ENCODE measurements at regions not wholly inside any gene's neighbourhood (a gene's known extent, or its start where the extent isn't known, plus 50 kb on each side); places are given as distances from the start of the nearest gene placed in this dataset.

DNA sequence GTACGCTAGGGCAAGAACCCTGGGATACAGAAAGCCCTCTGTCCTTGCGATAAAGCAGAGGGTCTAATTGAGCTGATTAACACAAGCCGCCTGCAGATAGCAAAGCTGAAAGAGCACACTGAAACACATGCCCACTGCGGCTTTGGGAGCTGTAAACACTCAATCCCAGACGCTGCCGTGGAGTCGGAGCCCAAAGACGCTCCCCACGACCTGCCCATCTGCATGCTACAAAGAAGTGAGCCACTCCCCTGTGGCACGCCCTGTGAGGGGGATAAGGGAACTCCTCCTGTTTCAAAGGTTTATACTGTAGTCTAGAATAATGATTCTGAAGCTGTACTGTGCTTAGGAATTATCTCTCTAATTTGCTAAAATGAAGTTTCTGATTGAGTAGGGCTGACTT is 985.6 kb upstream of the GHITM start:
- FAIRE-seq (no peak), DNase-seq (ENCODE audit: extremely low spot score, insufficient read length, low read depth) (no peak)

DNA sequence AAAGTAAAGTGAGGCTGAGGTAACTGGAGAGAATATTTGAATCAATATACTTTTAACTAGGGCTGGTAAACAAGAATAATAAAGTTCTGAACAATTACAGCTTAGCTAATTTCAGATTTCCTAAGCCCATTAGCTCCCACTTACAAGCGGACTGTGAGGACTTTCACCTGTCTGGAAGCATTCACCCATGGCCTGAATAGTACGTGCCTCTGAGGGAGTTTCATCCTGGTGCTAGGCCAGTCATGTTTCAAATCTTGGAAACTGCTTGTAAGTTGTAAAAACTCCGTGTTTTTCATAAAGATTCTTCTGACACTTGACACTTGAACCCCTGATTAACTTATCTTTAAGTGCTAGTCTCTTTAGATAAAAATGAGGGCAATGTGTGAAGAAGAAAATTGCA is 975.2 kb upstream of the GHITM start:
- DNase-seq (ENCODE audit: extremely low spot score, insufficient read length, low read depth) (no peak), FAIRE-seq (no peak)

DNA sequence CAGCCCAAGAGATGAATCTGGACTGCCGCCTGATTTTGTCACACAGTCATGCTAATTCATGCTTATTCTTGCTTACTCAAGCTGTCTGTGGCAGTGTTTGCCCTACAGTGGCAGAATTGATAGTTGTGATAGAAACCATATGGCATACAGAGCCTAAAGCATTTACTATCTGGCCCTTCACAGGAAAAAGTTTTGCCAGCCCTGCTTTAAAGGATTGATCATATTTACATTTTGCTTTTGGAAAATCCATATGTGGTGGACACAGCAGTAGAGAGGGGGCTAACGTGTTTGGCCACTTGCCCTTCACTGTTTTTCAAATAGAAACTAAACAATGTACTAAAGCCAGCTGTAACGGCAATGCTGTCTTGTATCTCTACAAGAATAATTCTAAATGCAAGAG is 974.0 kb upstream of the GHITM start:
- FAIRE-seq (no peak), DNase-seq (ENCODE audit: extremely low spot score, insufficient read length, low read depth) (no peak)

DNA sequence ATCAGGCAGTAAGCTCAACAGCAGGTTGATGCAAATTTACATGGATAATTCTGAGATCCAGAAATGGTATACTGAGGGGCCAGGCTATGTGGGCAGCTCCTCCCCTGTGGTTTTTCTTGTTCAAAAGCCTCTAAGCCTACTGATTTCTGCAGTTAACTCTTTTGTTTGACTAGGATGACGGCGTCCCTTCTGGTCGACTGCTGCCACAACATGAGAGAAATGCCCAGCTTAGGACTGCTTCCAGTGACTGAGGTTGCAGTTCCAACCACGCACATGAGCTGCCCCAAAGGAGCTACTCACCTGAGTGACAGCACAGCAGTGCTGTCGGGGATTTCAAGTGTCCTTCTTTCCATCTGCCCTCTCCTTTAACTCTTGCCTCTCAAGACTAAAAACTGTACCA is 973.0 kb upstream of the GHITM start:
- no peak for DNase-seq (ENCODE audit: extremely low spot score, insufficient read length, low read depth)
- FAIRE-seq, result no peak

DNA sequence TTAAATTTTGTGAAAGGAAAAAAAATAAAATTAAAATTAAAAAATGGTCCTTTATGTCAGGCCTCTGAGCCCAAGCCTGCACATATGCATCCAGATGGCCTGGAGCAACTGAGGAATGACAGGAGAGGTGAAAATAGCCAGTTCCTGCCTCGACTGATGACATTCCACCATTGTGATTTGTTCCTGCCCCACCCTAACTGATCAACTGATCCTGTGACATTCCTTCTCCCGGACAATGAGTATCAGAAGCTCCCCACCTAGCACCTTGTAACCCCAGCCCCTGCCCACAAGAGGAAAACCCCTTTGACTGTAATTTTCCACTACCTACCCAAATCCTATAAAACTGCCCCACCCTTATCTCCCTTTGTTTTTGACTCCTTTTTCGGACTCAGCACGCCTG is 972.2 kb upstream of the GHITM start:
- DNase-seq (ENCODE audit: extremely low spot score, insufficient read length, low read depth) (no peak), FAIRE-seq (no peak)

DNA sequence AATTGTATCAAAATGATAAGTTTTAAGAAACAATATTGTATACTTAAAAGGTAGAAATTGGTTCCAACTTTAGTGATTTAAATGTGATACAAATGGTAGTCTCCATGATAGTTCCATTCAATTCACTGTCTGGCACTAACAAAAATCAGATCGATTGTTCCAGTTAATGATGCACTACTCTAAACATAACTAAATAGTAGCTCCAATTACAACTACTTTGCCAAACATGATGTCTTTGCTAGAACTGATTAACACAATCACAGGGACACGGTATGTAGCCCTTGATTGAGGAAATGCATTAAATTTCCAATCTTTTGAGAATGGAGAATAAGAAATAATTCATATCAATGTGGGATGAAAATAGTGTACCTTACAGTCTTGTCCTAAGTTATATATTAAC is 962.4 kb upstream of the GHITM start:
- no peak for FAIRE-seq

DNA sequence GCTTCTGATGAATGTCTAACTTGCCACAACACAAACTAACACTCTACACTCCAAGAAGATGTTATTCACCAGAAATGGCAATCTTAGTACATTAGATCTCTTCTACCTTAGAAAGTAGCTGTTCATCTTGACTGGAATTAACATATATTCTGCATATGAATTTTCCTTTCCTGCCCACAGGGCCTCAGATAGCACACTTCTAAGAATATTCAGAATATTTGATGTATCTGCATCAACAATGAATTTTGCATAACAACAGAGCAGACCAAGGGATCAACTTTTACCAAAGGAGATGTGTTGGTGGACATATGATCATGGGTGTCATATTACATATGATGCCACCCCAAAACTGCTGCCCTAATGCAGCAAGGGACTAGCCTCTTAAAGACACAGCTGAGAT is 960.8 kb upstream of the GHITM start:
- FAIRE-seq (no peak), DNase-seq (ENCODE audit: extremely low spot score, insufficient read length, low read depth) (no peak)

More for the DNA sequence above, 962.4 kb upstream of the GHITM start:
- no peak for DNase-seq (ENCODE audit: extremely low spot score, insufficient read length, low read depth)

DNA sequence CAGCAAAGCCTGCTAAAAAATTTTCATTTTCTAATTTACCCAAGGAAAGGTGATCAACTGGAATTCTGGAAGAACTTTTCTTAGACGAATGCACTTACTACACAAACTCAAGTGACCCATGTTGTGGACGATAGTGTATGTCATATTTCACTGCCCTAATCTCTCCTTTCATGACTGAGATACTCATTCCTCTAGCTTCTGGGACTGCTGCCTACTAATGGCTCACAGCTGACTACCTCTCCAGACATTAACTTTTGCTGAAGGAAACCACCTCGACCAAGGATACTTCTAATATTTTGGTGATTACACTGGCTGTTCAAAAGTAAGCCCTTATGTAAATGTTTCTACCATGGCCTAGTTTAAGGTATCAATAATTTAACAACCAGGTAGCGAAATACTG is 959.9 kb upstream of the GHITM start:
- no peak for FAIRE-seq

DNA sequence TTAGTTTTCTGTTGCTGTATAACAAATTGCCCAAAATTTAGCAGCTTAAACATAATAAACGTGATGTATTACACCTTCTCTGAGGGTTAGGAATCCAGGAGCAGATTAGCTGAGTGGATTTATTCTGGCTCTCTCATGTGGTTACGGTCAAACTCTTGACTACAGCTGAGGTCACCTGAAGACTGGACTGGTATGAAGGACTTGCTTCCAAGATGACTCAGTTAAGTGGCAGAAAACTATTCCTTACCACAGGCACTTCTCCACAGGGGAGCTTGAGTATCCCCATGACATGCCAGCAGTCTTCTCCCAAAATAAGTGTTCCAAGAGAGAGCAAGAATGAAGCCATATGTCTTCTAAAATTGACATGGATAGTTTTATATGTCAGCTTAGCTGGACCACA is 957.2 kb upstream of the GHITM start:
- DNase-seq (ENCODE audit: extremely low spot score, insufficient read length, low read depth) (no peak), FAIRE-seq (no peak)

More for the DNA sequence above, 959.9 kb upstream of the GHITM start:
- no peak for DNase-seq (ENCODE audit: extremely low spot score, insufficient read length, low read depth)

DNA sequence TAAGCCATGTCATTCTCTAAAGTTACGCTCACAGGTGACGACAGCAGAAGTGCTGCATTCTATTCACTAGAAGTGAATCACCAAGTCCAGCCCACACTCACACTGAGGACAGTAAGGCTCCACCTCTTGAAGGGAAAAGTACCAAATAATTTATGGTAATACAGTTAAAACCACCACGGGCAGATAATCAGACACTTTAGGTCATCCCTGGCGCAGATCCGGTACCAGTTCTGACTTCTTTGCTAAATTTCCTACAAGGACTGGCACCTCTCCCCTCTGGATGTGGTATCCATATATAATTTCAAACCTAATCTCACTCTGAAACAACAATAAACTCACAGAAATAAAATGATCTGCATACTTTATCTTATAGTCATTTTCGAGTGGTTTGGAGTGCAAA is 954.7 kb upstream of the GHITM start:
- no peak for DNase-seq (ENCODE audit: extremely low spot score, insufficient read length, low read depth)
- no peak for FAIRE-seq

DNA sequence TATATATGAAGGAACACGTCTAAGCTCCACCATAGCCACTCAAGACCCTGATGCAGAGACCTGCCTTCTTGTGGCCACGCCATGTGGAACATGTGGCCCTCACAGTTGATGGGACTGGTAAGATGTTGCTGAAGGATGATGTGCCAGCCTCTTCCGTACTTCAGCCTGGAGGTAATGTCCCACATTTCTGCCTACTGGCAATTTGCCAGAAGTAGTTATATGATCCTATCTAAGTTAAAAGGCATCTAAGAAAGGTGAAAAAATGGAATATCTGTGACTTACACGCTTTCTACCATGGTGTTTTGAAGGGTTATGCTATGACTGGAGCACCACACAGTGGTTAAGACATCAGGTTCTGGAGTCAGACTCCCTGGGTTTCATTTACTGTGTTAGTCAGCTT is 948.7 kb upstream of the GHITM start:
- FAIRE-seq (no peak), DNase-seq (ENCODE audit: extremely low spot score, insufficient read length, low read depth) (no peak)

DNA sequence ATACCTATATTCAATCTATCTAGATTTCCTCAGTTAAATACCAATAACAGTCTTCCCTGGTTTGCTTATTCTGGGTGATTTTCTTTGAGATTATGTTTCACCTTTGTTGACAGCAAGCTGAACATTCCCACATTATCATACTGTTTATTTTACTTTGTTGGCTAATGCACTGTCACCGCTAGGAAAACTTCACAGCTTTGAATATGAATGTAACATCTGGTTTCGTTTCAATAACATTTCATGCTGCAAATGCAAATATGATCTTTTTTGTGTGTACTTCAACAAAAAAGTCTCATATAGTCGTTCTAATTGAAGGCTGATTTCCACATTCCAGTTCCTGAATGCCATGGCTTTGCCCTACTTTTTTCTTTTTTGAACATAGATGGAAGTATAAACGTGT is 946.3 kb upstream of the GHITM start:
- DNase-seq (ENCODE audit: extremely low spot score, insufficient read length, low read depth) (no peak), FAIRE-seq (no peak)

DNA sequence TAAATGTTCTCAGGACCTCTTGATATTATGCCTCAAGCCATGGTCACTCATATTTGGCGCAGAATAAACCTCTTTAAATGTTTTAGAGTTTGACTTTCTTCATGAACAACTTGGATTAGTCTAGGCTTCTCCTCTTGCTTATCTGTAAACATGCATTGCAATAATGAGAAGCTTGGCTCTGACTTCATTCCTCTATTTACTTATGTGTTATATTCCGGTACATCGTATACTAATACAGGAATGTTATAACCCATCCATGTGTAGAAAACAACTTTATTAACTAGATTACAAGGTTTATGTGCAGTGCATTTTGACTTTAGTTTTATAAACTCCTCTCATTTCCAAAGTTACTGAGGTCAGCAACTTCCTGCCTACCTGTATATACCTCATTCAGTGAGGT is 944.3 kb upstream of the GHITM start:
- FAIRE-seq (no peak), DNase-seq (ENCODE audit: extremely low spot score, insufficient read length, low read depth) (no peak)

DNA sequence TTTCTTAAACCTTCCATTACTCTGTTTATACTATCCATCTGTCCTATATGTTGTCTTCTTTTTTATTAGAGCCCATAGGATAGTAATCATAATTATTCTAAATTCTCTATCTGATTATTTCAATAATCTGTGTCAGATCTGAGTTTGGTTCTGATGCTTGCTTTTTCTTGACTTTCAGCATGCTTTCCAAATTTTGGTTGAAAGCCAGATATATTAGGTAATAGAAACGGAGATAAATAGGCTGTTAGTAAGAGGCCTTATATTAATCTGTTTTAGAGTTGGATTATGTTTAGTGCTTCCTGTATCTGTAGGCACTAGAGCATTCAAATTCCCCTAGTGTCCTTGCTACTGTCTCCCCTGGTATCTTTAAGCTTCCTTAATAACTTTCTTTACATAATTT is 939.9 kb upstream of the GHITM start:
- FAIRE-seq, result no peak
- DNase-seq (ENCODE audit: extremely low spot score, insufficient read length, low read depth), result no peak

DNA sequence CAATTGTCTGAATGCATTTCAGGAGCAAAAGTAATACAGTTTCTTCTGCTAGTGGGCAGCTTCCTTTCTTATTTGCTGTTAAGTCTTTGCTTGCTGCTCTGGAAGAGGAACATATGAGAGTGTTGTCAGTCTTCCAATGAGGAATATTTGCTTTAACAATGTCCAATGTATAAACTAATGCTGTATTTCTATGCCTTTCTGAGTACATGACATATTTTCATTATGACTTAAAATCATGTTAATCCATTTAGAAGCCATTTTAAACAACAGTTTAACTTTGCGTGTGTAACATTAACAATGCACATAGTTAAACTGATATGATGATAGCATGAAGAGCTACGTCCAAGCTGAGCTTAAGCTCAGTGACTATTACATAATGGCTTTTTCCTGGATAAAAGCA is 933.4 kb upstream of the GHITM start:
- no peak for DNase-seq (ENCODE audit: extremely low spot score, insufficient read length, low read depth)
- no peak for FAIRE-seq

DNA sequence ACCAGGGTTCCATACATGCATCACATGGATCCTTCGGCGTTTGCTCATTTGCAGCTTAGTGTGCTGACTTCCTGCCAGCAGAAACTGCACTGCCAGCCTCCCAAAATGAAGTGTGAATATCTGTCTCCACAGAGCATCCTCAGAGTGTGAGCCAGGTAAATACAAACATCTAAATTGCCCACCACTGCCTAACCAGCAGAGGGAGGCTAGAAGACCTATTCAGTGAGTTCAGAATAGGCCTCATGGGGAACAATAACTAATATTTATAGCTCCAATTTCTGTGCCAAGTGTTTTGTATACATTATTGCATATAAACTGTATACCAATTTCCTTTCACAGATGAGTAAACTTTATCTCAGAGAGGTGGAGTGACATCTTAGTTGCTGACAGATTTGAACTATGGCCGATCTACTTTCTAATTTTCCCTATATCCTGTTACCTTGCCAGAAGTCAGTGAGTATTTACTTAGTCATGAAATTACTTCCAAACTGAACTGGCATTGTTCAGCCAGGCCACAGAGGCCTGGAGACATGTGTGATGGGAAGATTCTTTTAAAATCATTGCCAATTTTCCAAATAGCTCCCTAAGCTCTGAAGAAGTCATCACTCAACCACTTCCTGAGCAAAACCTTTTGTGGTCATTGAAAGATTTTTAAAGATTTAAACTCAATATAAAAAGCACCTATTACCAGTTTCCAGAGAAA is 926.5 kb upstream of the GHITM start:
- DNase-seq (ENCODE audit: extremely low spot score, insufficient read length, low read depth) (no peak), FAIRE-seq (no peak)

DNA sequence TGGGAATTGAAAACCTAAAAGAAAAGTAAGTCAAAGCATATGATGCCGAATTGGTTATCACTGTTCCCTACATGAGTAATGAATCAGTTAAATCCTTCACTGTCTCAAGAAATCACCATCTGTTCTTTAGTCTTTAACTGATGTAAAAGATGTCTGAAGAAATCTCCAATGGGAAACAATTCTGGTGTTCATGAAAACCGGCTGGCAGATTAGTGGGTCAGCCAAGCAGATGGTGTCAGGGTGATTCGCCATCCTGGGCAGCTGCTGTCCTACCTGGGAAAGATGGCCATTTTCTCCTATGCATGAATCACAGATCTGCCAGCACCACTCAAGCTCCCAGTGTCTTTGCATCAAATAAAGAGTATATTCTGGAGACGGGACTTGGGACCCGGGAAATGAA is 925.2 kb upstream of the GHITM start:
- FAIRE-seq (no peak), DNase-seq (ENCODE audit: extremely low spot score, insufficient read length, low read depth) (no peak)

DNA sequence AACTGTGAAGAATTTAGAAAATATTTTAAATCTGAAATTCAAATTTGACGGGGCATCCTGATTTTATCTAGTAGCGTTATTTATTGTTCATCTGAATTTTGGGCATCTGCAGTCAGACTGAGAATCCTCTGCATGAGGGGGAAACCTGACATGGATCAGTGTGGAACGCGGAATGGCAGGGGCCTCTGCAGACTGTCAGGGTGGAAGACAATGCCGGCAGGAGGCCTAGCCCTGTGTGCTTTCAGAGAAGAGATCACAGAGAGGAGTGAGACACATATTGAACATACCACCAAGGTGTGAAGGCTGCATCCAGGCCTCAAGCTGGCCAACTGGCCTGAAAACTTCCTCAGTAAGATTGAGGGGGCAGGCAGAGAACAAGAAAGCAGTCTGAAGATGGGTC is 921.1 kb upstream of the GHITM start:
- DNase-seq (ENCODE audit: extremely low spot score, insufficient read length, low read depth), result no peak
- FAIRE-seq, result no peak

DNA sequence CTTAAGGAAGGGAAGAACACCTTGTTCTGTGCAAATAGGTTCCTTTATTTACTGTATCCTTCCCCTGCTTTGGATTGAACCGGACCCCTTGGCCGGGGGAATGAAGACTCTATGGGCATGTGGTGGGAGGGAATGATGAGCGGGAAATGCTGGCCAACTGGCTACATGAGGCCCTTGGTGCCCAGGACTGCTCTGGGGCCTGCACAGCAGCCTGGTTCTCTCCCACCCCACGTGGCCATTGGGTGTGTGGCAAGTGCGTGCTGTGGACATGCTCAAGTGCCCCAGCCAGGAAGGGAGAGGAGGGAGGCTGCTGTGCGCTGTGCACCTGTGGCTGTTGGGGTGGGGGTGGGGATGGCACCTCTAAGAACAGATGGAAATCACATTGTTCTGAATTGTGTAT is 917.0 kb upstream of the GHITM start:
- DNase-seq (ENCODE audit: extremely low spot score, insufficient read length, low read depth), result no peak
- FAIRE-seq, result no peak

DNA sequence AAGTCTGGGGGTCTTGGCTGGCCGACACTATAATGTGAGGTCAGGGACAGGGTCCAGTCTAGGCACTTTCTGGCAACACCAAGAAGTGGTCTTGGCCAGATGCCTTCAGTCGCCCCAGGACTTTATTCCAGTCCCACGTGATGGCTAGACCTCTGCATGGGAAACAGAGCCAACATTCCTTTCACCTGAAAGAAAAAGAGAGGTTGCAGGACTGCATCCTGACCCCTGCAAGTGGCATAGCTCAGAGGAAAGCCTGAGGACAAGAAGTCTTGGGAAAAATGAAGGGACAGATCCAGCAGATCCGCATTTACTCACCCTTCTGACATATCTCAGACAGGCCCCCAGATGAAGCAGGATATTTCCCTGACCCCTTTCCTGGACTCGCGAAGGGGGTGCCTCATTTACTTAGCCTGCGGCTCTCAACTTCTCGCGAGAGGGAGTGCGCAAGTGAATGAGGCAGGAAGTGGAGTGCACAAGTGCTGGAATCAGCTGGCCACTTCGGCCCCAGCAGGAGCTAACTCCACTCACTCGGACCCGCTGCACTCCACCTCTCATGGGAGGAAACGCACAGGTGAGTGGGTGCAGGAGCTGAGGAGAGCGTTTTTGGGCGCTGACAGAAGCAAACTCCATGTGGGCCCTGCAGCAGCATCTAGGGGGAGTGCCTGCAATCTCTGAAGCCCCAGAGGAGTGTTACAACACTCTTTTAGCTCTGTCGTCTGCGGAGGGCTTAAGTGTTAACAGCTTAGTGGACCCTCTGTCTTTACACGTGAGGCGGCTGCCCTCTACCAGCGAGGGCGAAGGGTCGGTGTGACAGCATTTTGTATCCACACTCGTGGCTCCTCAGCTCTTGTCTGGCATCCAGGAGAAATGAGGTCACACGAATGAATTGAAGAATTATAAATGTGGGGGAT is 916.2 kb upstream of the GHITM start:
- no peak for DNase-seq (ENCODE audit: extremely low spot score, insufficient read length, low read depth)
- FAIRE-seq, result no peak

DNA sequence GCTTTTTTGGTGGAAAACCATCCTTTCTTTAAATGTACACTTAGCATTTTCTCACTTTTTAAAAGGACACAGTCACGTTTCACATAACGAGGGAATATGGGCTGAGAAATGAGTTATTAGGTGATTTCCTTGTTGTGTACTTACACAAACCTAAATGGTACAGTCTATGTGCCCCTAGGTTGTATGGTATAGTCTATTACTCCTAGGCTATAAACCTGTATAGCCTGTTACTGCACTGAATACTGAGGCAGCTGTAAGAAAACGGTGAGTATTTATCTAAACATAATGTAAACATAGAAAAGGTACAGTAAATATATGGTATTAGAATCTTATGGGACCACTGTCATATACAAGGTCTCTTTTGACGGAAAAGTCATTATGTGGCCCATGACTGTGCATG is 913.5 kb upstream of the GHITM start:
- no peak for DNase-seq (ENCODE audit: extremely low spot score, insufficient read length, low read depth)
- no peak for FAIRE-seq

DNA sequence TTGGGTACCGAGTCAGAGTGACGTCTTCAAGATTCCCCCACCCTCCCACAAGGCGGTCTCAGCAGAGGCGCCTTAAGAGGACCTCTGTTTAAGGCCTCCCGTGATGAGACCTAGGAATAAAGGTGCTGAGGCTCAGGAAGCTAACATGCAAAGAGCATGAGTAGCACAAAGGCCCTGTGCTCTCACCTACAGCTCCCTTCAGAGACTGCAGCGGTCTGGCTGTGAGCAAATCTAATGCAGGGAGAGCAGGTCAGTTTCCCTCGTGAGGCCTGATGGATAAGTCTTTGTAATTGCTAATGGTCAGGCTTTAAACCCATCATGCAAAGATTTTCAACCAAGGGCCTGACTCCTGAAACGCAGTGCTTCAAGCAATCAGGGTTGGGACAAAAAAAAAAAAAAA is 909.3 kb upstream of the GHITM start:
- DNase-seq (ENCODE audit: extremely low spot score, insufficient read length, low read depth), result no peak
- no peak for FAIRE-seq
